ENCODE measurements at regions not wholly inside any gene's neighbourhood (a gene's known extent, or its start where the extent isn't known, plus 50 kb on each side); places are given as distances from the start of the nearest gene placed in this dataset.

GRCh38 chr17:53472586-53472985, 350.1 kb upstream of the KIF2B start:
- H3K27me3 Mint-ChIP-seq (ENCODE audit: insufficient read depth, low read depth, poor library complexity): peaks cover 2% of the 10 kb centered on the region
- H3K9me2 ChIP-seq (ENCODE audit: insufficient read depth): peaks cover 3% of the 10 kb centered on the region; the same call in 1 of the 2 replicates
- no peak for ATAC-seq
- H3K4me1 Mint-ChIP-seq: peaks cover 6% of the 10 kb centered on the region; the same call in 1 of the 3 replicates
- no peak for DNase-seq (ENCODE audit: low spot score)
- no peak overlapping the region for H2AFZ ChIP-seq
- H3K27ac ChIP-seq (ENCODE audit: low read depth): no peak overlapping the region
- no peak overlapping the region for H3K4me3 Mint-ChIP-seq
- no peak overlapping the region for H3K4me2 ChIP-seq
- no peak overlapping the region for H3K27ac Mint-ChIP-seq
- H3K4me1 ChIP-seq (ENCODE audit: insufficient read depth): 0 out of 2 replicates have a peak, but pooled peaks cover 4% of the 10 kb centered on the region
- H3K4me3 ChIP-seq: no peak overlapping the region
- no peaks in the 10 kb centered on the region for H4K20me1 ChIP-seq (replicated peaks; ENCODE audit: insufficient read depth)
- TF ChIP-seq CTCF (conservative IDR thresholded peaks at IDR 0.05; ENCODE audit: low read depth in 2 of 2) (no peak), EZH2 (IDR thresholded peaks at IDR 0.05; ENCODE audit: low read depth, unreplicated experiment) (no peak), ZNF331 (CRISPR knock-in tag; IDR thresholded peaks at IDR 0.05; ENCODE audit: low read depth) (no peak), NANOG (IDR thresholded peaks at IDR 0.05; ENCODE audit: borderline replicate concordance) (no peak)
- peaks cover 12% of the 10 kb centered on the region; the same call in 1 of the 2 replicates for H3K36me3 ChIP-seq (ENCODE audit: insufficient read depth)
- peaks cover 14% of the 10 kb centered on the region; the same call in 2 of the 3 replicates for H3K36me3 Mint-ChIP-seq (ENCODE audit: low read depth)
- no peaks in the 10 kb centered on the region for H3F3A ChIP-seq (replicated peaks; ENCODE audit: low read depth)
- H3K27me3 ChIP-seq (ENCODE audit: insufficient read depth): no peaks in the 10 kb centered on the region
- peaks cover 15% of the 10 kb centered on the region for H3K9me3 Mint-ChIP-seq
- no peaks in the 10 kb centered on the region for H3K79me2 ChIP-seq (replicated peaks; ENCODE audit: insufficient read depth)

- H3K36me3 Mint-ChIP-seq (ENCODE audit: low read depth): peaks cover 14% of the 10 kb centered on the region; the same call in 2 of the 3 replicates
- Histone ChIP-seq H4K20me1 (replicated peaks; ENCODE audit: insufficient read depth) (no peaks in the 10 kb centered on the region), H3K4me2 (no peak overlapping the region), H2AFZ (0 out of 2 replicates have a peak overlapping the region, but pooled peaks have one; percentile 33), H3K79me2 (replicated peaks; ENCODE audit: insufficient read depth) (no peaks in the 10 kb centered on the region), H3K36me3 (ENCODE audit: insufficient read depth) (peaks cover 12% of the 10 kb centered on the region; the same call in 1 of the 2 replicates), H3F3A (replicated peaks; ENCODE audit: low read depth) (no peaks in the 10 kb centered on the region), H3K27me3 (ENCODE audit: insufficient read depth) (no peaks in the 10 kb centered on the region), H3K4me3 (no peak overlapping the region), H3K4me1 (ENCODE audit: insufficient read depth) (0 out of 2 replicates have a peak, but pooled peaks cover 4% of the 10 kb centered on the region), H3K9me2 (ENCODE audit: insufficient read depth) (peaks cover 3% of the 10 kb centered on the region; the same call in 1 of the 2 replicates), H3K27ac (ENCODE audit: low read depth) (no peak overlapping the region)
- H3K27me3 Mint-ChIP-seq (ENCODE audit: insufficient read depth, low read depth, poor library complexity): peaks cover 2% of the 10 kb centered on the region
- H3K27ac Mint-ChIP-seq: no peak overlapping the region
- DNase-seq (ENCODE audit: low spot score): no peak
- ATAC-seq: no peak
- H3K4me3 Mint-ChIP-seq: no peak overlapping the region
- peaks cover 6% of the 10 kb centered on the region; the same call in 1 of the 3 replicates for H3K4me1 Mint-ChIP-seq
- peaks cover 15% of the 10 kb centered on the region for H3K9me3 Mint-ChIP-seq
- TF ChIP-seq EZH2 (IDR thresholded peaks at IDR 0.05; ENCODE audit: low read depth, unreplicated experiment): no peak
- TF ChIP-seq CREB1 (CRISPR knock-in tag; IDR thresholded peaks at IDR 0.05; ENCODE audit: low read depth): no peak
- TF ChIP-seq ETS1 (IDR thresholded peaks at IDR 0.05): no peak
- TF ChIP-seq ZNF114 (CRISPR knock-in tag; IDR thresholded peaks at IDR 0.05): no peak
- no peak for TF ChIP-seq NANOG (IDR thresholded peaks at IDR 0.05; ENCODE audit: borderline replicate concordance)
- no peak for TF ChIP-seq STAT1 (IDR thresholded peaks at IDR 0.05; ENCODE audit: unreplicated experiment)
- no peak for TF ChIP-seq ZNF462 (CRISPR knock-in tag; IDR thresholded peaks at IDR 0.05)
- no peak for TF ChIP-seq ZNF331 (CRISPR knock-in tag; IDR thresholded peaks at IDR 0.05; ENCODE audit: low read depth)
- no peak for TF ChIP-seq CTCF (conservative IDR thresholded peaks at IDR 0.05; ENCODE audit: low read depth in 2 of 2)
These were observed 351.2 kb upstream of the KIF2B start for GRCh38 chr17:53471514-53471913.

Measured in GM23338 (cell line).